Stomach (tissue), 4 donors: ENCODE measurements at regions not wholly inside any gene's neighbourhood (a gene's known extent, or its start where the extent isn't known, plus 50 kb on each side); places are given as distances from the start of the nearest gene placed in this dataset.

Experiments
- CTCF ChIP-seq, 7 experiments: fragments of 450-650 bp in 4 of 7; fragments of 200-600 bp in 3 of 7; sonication (generic) in 3 of 7; IDR thresholded peaks; one replicate each; pipeline ENCODE4 v1.5.1; 2016 to 2019; ENCODE audit warnings: antibody characterized with exemption in 7 of 7, control low read depth in 2 of 7, mild to moderate bottlenecking in 1 of 7
- EP300 ChIP-seq: sonication (generic); formaldehyde crosslinking; IDR thresholded peaks from one replicate; pipeline ENCODE4 v1.6.1; 2017; ENCODE audit warnings: antibody characterized with exemption
- POLR2A ChIP-seq, 4 donors: fragments of 450-650 bp; IDR thresholded peaks; one replicate each; pipeline ENCODE4 v1.6.1; 2016; ENCODE audit warnings: antibody characterized with exemption in 4 of 4, control low read depth in 2 of 4, mild to moderate bottlenecking in 1 of 4, moderate library complexity in 1 of 4
- POLR2AphosphoS5 ChIP-seq, 3 donors: sonication (generic); formaldehyde crosslinking; IDR thresholded peaks; one replicate each; pipeline ENCODE4 v1.6.1; 2016; ENCODE audit warnings: antibody characterized with exemption in 3 of 3

GRCh38 chr11:81888391-81888790 is 845.3 kb downstream of the FAM181B start:
- TF ChIP-seq CTCF (IDR thresholded peaks at IDR 0.05) = no peak
- TF ChIP-seq POLR2A (IDR thresholded peaks at IDR 0.05) = no peak
- no peak for TF ChIP-seq EP300
- no peak for TF ChIP-seq POLR2AphosphoS5 (IDR thresholded peaks at IDR 0.05)
